GM18519 (cell line): ENCODE measurements at regions not wholly inside any gene's neighbourhood (a gene's known extent, or its start where the extent isn't known, plus 50 kb on each side); places are given as distances from the start of the nearest gene placed in this dataset.
"Not testable (repeated sequence)": the region's sequence is repeated elsewhere in the genome, so short reads cannot be mapped to it uniquely, and the experiment has no call there.

Experiments
- ATAC-seq: cut with Tn5 transposase; IDR thresholded peaks from one replicate; pipeline ENCODE4 v1.9.1; 2021; ENCODE audit warnings: mild to moderate bottlenecking, moderate library complexity; ENCODE audit not compliant: unreplicated experiment, low FRiP score

DNA sequence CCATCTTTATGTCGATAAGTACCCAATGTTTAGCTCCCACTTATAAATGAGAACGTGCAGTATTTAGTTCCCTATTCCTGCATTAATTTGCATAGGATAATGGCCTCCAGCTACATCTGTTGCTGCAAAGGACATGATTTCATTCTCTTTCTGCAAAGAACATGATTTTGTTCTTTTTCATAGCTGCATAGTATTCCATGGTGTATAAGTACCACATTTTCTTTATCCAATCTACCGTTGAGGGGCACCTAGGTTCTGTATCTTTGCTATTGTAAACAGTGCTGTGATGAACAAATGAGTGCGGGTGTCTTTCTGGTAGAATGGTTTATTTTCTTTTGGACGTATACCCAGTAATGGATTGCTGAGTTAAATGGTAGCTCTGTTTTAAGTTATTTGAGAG lies 63.0 kb downstream of the HLX start:
- no peak for ATAC-seq

DNA sequence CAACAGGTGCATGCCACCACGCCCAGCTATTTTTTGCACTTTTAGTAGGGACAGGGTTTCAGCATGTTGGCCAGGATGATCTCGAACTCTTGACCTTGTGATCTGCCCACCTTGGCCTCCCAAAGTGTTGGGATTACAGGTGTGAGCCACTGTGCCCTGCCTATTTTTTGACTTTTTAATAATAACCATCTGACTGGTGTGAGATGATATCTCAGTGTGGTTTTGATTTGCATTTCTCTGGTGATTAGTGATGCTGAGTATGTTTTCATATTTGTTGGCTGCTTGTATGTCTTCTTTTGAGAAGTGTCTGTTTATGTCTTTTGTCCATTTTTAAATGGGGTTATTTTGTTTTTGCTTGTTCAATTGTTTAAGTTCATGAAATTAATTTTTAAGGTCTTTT lies 63.7 kb downstream of the HLX start:
- not testable (repeated sequence) for ATAC-seq

DNA sequence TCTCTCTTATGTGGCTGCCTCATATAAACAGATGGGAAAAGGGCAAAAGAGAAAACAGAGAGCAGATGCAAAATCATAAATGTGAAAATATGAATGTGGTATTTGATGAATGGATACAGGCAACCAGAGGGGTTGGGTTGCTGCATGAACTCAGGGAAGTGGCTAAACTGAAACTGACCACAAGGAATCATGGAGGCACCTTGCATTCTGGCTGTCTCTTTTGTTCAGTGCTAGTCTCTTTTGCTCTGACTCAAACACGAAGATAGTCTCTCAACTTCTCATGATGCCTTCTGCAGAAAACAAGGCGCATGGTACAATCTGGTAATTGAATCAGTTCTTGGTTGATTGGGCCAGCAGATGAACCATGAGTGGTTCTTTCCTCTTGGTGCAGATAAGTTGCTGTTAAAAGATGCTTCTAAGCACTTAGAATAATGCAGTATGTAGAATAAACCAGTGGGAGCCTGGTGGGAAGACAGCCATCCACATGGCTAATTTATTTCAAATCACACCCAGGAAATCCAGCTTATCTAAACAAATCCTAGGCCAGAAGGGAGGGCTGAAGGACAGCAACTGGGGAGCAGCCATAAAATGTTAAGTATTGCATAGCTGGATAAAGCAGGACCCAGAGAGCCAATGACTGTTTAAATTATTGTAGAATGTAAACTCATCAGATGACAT lies 64.2 kb downstream of the HLX start:
- no peak for ATAC-seq

DNA sequence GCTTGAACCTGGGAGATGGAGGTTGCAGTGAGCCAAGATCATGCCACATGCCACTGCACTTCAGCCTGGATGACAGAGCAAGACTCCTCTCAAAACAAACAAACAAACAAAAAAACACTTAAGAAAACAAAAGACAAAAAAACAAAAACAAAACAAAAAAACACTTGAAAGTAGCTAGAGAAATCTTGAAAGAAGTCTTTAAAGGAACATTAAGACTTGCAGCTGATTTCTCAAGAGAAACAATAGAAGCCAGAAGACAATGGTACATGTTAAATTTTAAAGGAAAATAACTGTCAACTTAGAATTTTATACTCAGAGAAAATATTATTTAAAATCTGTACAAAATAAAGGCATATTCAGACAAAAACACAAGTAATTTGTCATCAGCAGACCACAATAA lies 71.3 kb downstream of the HLX start:
- ATAC-seq = no peak

DNA sequence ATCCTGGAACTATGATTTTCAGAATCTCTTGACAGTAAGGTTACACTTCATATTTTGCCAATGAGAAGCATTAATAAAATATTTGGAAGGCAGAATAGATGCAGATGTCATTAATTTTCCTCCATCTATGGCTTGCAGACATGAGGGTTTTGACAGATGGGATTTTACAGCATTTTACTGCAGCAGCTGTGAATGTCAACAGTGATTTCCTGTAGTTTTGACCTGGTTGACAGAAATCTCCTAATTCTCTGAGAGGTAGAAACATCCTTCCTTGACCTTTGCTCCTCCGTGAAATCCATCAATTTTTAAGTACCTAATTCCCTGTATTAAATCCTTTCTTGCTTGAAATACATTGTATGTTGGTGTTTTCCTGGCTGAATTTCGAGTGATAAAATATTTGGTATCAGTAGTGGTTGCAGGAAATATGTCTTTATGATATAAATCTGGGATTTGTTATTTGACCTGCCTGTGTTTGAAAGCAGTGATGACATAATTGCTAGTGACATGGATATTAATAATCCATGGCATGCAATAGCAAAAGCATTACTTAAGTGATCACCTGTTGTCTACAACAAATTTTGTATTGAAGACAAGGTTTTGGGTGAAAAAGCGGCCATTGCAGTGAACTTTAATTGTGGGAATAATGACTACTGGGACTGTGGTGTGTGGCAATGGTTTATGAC lies 73.9 kb downstream of the HLX start:
- ATAC-seq = no peak

DNA sequence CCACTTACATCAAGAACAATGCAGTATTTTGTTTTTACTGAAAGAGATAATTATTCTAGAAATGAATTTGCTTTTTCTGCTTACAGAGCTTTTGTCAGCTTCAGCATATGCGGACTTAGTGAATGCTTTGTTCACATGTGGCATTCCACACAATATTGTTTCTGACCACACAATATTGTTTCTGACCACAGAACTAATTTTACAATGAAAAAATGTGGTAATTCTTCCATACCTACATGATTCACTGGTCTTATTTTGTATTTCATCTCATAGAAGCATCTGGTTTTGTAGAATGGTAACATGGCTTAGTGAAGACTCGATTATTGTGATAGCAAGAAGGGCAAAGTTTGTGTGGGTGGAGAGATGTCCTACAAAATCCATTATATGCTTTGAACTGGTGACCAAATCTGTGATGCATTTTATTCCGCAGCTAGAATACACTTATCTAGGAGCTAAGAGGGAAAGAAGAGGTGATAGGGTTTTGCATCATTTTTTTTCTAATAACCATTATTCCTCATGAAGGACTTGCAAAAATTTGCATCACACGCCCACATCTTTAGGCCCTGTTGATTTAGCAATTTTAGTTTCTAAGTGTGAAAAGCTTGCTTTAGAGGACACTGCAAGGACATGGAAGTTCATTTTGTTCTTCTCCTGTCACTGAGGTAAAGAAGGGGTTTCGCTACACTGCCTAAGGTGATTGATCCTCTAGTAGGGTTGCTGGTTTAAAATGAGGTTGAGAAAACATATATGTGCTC lies 75.3 kb downstream of the HLX start:
- ATAC-seq = no peak

DNA sequence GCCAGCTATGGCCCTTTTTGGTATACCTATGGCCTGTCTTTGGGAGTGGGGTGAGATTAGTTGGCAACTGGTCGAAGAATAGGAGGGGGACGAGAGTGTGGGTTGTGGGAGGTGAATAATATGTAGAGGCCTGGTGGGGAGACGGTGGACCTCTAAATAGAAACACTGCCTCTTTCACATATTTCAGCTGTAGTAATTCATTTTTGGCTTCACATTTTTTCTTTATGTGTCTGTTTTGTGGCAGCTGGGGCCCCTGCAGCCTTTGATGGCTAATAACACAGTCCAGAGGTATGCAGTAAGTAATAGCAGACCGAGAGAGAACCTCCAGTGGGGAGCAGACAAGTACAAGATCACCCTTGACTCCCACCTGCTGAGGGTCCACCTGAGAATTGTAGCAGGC lies 75.9 kb downstream of the HLX start:
- no peak for ATAC-seq

DNA sequence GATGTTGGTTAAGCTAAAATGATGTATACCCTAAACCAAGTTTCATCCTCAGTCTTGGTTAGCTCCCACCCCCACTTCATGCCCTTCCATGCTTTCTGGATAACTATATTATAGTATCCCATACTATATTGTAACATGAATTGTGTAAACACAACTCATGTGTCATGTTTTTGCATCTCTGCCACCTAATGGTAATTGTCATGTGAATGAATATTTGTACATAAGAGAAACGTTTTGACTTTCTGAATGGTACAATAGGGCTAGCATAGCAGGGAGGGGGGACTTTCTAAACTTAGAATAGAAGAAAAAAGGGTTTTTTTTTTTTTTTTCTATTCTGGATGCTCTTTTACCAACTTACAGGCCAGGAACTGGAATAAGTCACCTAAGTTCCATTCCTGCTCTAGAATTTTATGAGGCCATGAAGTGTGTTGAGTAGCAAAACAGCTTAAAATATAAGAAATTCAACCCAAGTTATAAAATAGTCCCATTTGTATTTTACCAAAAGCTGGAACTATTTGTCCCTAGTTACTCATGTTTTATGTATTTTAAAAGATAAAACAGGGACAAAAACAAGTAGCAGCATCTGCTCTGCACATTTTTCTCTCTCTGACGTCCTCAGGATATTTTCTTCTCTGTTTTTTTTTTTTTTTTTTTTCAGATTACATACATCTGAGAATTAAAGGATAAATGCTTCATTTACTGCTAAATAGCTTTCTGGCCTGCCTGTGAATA lies 77.4 kb downstream of the HLX start:
- no peak for ATAC-seq

DNA sequence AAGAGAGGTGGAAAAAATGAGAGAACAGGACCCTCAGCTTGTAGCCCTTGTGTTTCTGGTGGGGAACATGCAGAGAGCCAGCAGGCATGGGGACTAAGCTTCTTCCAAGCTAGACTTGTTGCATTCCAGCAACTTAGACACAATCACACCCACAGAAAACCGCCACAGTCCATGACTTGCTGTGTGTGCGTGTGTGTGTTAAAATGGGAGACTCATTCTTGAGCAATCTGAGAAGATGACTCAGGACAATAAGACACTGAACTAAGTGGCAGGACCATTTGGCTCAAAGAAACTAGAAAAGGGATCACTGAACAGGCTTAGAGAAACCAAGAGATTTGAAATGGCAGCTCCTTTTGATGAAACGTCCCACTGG lies 78.0 kb downstream of the HLX start:
- ATAC-seq = no peak

DNA sequence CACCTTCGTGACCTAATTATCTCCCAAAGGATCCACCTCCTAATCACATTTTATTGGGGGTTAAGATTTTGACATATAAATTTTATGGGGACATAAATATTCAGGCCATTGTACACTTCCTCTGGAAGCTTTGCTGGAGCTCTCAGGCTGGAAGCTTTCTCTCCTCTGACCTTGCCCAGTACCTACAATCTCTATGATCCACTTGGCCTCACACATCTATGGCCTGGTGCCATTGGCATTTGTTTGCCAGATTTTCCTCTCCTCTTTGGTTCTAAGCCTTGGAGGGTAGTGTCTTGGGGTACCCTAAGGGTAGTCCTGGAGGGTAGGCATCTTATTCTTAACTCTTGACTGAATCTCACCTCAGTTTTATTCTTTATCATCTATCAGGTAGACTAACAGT lies 79.0 kb downstream of the HLX start:
- ATAC-seq = no peak

DNA sequence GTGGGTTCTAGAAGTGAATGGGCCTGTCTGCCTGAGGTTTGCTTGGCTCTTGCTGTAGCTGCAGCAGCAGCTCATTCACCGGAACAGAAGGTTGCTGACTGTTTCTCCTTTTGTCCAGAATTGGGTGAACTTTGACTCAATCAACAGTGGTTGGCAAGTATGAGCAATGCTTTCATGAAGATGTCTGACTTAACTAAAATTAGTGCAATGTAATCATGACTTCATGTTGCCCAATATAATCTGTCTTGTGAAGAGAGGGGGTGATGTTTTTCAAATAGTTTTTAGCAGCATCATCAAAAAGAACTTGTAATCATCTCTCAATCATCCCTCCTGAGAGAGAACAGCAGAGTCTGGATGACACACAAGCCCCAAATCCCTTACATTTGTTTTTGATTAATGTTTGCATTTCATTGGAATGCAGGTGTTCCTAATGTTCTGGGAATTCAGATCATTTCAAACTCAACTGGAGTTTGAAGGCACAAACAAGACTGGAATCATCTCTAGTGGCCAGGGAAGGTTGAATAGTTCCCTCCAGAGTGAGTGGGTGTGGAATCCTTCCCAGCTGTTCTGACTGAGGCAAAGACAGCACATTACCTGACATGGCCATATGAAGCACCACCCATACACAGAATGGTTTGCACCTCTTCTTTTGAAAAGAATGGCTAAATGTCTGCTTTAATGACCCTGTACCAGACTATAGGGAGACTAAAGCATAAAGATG lies 82.9 kb downstream of the HLX start:
- no peak for ATAC-seq

DNA sequence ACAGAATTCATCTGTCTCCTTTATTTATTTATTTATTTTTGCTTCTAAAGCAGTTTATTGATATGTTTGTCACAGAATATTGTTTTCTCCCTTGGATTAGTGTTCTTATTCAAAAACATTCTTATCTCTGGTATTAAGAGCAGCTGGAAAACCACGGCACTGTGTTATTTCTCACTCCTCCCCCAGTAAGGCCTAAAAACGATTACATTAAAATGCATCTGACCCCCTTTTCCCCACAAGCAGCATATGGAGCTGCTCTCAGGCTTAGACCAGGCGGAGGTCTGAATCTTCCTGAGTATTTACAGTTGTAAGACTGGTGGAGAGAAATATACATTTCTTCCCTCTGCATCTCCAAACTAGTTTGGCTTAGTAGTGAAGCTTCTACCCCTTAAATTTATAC lies 86.8 kb downstream of the HLX start:
- no peak for ATAC-seq

DNA sequence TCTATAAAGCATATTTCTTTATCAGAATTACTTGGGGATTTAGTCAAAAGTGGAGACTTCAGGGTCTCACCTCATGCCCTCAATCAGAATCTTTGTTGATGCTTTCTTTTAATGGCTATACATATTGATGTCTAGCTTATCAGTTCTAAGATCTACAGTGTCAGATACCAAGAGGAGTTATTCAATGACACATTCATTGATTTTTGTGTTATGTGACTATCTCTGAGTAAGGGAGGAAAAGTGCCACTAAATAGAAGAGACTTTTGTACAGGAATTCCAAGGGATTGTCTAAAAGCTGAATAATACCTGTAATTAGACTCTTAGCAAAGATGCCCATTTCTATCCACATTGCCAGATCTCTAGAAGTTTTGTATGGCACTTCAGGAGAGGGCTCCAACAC lies 87.2 kb downstream of the HLX start:
- no peak for ATAC-seq

DNA sequence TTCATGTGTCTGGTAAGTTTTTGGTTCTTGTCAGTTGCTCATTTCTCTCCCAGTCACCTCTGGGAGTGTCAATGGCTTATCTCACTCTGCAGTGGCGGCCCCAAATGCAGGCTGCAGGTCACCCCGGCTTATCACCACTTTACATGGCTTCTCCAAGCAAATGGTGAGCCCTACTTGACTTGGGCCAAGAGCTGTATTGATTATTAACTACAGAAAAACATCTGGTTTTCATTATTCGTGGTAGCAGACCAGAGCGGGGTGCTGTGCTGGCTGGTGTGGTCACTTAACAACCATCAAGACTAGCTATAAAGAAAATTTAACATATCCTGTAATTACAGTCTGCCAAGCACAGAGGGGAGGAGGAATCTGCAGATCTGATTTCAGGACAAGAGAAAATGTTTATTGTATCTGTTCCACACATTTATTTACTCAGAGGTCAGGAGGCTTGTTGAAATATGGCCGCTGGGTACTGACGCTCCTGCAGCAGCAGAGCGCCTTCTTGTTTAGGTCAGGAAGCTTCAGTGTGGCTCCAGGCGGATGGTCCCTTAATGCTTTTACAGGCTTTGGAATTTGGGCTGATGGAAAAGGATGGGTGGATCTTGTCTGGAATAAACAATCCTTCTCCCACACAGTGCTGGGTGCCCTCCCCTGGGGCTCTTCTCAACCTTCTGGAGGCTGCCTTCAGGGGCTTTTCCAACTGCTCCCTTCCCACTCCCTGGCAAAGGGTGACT lies 87.8 kb downstream of the HLX start:
- no peak for ATAC-seq

DNA sequence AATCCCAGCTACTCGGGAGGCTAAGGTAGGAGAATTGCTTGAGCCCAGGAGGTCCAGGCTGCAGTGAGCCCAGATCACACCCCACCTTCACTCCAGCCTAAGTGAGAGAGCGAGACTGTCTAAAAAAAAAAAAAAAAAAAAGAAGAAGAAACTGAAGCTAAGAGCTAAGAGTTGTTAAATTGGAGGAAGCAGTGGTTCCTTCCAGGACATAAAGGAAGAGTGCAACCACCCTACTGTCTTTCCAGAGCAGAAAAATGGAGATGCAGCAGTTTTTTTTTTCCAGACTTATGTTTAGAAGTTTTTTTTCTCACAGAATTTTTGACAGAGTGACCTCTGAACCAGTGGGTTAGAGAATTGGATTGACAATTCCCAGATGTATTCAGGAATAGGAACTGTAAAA lies 88.7 kb downstream of the HLX start:
- ATAC-seq = no peak

DNA sequence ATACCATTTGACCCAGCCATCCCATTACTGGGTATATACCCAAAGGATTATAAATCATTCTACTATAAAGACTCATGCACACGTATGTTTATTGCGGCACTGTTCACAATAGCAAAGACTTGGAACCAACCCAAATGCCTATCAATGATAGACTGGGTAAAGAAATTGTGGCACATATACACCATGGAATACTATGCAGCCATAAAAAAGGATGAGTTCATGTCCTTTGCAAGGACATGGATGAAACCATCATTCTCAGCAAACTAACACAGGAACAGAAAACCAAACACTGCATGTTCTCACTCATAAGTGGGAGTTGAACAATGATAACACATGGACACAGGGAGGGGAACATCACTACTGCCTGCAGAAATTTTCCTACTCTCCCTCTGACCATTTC lies 90.0 kb downstream of the HLX start:
- not testable (repeated sequence) for ATAC-seq

DNA sequence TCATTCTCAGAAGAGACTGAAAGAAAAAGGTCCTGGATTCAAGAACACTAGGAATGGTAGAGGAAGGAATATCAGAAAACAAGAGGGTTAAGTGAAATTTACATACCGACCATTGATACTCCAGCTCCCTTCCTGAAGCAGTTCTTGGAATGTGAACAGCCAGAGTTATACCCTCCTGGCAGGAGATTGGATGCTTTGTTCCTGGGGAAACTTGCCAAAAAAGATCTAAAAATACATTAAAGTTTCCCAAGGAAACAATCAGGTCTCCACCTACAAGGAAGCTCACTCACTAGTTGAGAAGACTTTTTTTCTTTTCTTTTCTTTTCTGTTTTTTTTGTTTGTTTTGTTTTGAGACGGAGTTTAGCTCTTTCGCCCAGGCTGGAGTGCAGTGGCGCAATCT lies 91.1 kb downstream of the HLX start:
- ATAC-seq = no peak

DNA sequence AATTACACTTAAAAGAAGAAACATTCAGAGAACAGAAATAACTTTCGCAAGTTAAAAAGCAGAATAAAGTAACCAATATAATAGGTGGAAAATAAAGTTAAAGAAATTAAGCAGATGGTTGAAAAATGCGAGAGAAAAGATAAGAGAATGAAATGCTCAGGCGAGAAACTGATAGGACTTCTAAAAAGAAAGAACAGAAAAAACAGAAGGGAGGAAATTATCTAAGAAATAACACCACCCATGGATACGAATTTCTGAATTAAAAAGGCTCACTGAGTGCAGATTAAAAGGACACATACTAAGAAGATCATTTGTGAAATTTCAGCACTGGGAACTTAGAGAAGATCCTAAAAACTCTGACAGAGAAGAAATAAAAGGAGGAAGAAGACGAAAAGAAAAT lies 92.0 kb downstream of the HLX start:
- no peak for ATAC-seq

DNA sequence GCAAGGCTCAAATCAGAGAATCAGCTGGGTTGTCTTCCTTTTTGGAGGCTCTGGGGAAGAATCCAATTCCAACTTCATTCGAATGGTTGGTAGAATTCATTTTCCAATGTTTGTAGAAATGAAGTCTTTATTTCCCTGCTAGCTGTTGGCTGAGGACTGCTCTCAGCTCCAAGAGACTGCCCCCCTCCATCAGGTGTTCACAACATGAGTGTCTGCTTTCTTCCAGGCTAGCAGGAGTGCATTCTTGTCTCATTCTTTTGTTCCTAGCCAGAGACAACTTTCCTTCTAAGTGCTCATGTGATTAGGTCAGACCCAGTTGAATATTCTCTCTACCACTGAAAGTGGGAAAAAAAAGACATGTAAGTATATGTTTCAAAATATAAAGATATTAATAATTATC lies 95.2 kb downstream of the HLX start:
- ATAC-seq = no peak

DNA sequence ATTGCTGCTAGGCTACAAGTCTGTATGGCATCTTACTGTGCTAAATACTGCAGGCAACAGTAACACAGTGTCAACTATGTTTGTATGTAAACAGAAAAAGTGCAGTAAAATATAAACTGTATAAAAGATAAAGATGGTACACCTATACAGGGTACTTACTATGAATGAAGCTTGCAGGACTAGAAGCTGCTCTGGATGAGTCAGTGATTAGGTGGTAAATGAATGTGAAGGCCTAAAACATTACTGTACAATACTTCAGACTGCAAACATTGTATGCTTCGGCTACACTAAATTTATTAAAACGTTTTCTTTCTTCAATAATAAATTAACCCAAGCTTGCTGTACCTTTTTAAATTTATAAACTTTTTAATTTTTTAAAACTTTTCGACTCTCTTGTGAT lies 97.1 kb downstream of the HLX start:
- no peak for ATAC-seq
